ENCODE measurements at regions not wholly inside any gene's neighbourhood (a gene's known extent, or its start where the extent isn't known, plus 50 kb on each side); places are given as distances from the start of the nearest gene placed in this dataset.

DNA sequence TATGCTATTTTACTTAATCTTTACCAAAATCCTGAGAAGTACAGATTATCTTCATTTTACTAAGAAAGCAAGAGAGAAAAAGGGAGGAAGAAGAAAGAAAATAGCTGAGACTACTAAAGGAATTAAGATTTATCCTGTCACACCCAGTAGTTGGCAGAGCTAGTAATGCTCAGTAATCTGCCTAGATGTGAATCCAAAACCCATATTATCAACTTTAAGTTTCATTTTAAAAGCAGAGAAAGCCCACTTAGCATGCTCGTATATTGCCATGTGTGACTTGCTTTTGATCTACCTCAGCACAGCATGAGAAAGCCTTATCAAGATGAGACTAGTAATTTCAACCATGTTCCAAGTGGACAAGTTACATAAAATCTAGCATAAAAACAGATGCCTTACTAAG, 451.5 kb downstream of the TENT5A start:
- no peaks in the 10 kb centered on the region for H3K4me1 ChIP-seq (ENCODE audit: low read length)
- H2AFZ ChIP-seq (ENCODE audit: low read depth, low read length), result no peak overlapping the region
- H3K9ac ChIP-seq (ENCODE audit: low read length), result no peak overlapping the region
- no peaks in the 10 kb centered on the region for H3K36me3 ChIP-seq (replicated peaks; ENCODE audit: low read depth, low read length)
- H3K4me2 ChIP-seq (ENCODE audit: low read length), result no peak overlapping the region
- H3K79me2 ChIP-seq (ENCODE audit: low read length), result no peaks in the 10 kb centered on the region
- H3K4me3 ChIP-seq (ENCODE audit: low read length), result no peak overlapping the region
- H4K20me1 ChIP-seq (ENCODE audit: insufficient read depth, low read length), result no peaks in the 10 kb centered on the region
- no peak overlapping the region for H3K27ac ChIP-seq (ENCODE audit: low read length)
- no peaks in the 10 kb centered on the region for H3K27me3 ChIP-seq (ENCODE audit: low read depth, low read length)
- TF ChIP-seq CTCF (IDR thresholded peaks at IDR 0.05; ENCODE audit: low read depth, low read length) (no peak), EZH2phosphoT487 (IDR thresholded peaks at IDR 0.05; ENCODE audit: low read depth) (no peak)
- H3K9me3 ChIP-seq (ENCODE audit: insufficient read depth, low read length), result no peaks in the 10 kb centered on the region

DNA sequence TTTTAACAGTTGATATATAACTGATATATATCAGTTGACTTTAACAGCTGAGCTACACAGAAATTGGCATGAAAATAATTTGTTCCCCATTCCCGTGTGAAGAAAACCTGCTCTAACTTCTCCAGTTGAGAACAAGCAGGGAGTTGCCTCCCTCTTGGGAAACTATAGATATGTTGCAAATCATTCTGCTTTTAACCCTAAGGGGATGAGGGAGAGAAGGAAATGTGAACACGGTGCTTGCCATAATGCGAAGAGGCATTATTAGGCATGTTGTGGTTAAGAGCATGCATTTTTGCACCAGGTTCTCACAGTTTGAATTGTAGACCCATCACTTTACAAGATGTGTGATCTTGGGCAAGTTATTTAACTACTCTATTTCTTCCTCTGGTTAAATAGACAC, 453.7 kb downstream of the TENT5A start:
- Histone ChIP-seq H3K27ac (ENCODE audit: low read length) (no peak overlapping the region), H3K4me2 (ENCODE audit: low read length) (no peak overlapping the region), H3K27me3 (ENCODE audit: low read depth, low read length) (no peaks in the 10 kb centered on the region), H3K4me3 (ENCODE audit: low read length) (no peak overlapping the region), H3K9ac (ENCODE audit: low read length) (no peak overlapping the region), H4K20me1 (ENCODE audit: insufficient read depth, low read length) (no peaks in the 10 kb centered on the region), H2AFZ (ENCODE audit: low read depth, low read length) (no peak overlapping the region), H3K9me3 (ENCODE audit: insufficient read depth, low read length) (no peaks in the 10 kb centered on the region), H3K36me3 (replicated peaks; ENCODE audit: low read depth, low read length) (no peaks in the 10 kb centered on the region), H3K79me2 (ENCODE audit: low read length) (no peaks in the 10 kb centered on the region), H3K4me1 (ENCODE audit: low read length) (no peaks in the 10 kb centered on the region)
- TF ChIP-seq CTCF (IDR thresholded peaks at IDR 0.05; ENCODE audit: low read depth, low read length) (no peak), EZH2phosphoT487 (IDR thresholded peaks at IDR 0.05; ENCODE audit: low read depth) (no peak)

DNA sequence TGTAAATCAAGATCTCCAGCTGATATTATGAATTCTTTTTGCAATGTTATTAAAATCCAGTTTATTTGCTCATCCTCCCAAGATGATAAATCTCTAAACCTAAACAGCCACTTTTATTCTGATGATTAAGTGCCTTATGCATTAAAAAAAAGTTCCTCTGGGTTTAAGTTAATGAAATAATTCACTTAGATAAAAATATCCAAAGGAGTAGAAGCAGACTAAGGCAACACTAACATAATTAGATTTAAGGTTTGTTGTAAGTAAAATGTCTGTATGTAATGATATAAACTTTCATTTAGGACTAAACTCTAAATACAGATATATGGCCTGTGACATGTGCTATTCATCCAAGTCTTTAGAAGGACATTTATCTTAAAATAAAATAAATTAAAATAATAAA, 457.2 kb downstream of the TENT5A start:
- no peak overlapping the region for H3K9ac ChIP-seq (ENCODE audit: low read length)
- no peaks in the 10 kb centered on the region for H3K27me3 ChIP-seq (ENCODE audit: low read depth, low read length)
- H3K9me3 ChIP-seq (ENCODE audit: insufficient read depth, low read length), result no peaks in the 10 kb centered on the region
- no peaks in the 10 kb centered on the region for H3K79me2 ChIP-seq (ENCODE audit: low read length)
- TF ChIP-seq EZH2phosphoT487 (IDR thresholded peaks at IDR 0.05; ENCODE audit: low read depth) (no peak), CTCF (IDR thresholded peaks at IDR 0.05; ENCODE audit: low read depth, low read length) (no peak)
- no peak overlapping the region for H3K4me3 ChIP-seq (ENCODE audit: low read length)
- no peaks in the 10 kb centered on the region for H3K4me1 ChIP-seq (ENCODE audit: low read length)
- H2AFZ ChIP-seq (ENCODE audit: low read depth, low read length), result no peak overlapping the region
- no peaks in the 10 kb centered on the region for H3K36me3 ChIP-seq (replicated peaks; ENCODE audit: low read depth, low read length)
- no peaks in the 10 kb centered on the region for H4K20me1 ChIP-seq (ENCODE audit: insufficient read depth, low read length)
- H3K4me2 ChIP-seq (ENCODE audit: low read length), result no peak overlapping the region
- H3K27ac ChIP-seq (ENCODE audit: low read length), result no peak overlapping the region

DNA sequence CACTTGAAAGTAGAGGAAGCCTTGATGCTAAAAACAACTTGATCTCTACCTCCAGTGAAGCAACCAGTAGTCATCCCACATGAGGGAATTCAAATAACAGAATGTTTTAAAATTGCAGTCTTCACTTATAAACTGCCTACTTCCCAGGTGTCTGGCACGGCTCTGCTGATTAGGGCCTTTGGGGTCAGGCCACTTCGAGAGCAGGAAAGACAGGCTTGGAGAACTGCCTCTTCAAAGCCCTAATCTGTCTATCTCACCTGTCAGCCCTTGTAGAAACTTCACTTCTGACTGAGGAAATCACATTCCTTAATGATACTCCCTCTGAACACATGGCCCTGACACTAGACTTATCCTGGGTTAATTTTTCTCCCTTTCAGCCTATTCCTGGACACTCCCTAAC, 458.6 kb downstream of the TENT5A start:
- Histone ChIP-seq H3K9me3 (ENCODE audit: insufficient read depth, low read length) (no peaks in the 10 kb centered on the region), H3K27ac (ENCODE audit: low read length) (no peak overlapping the region), H3K4me1 (ENCODE audit: low read length) (no peaks in the 10 kb centered on the region), H3K79me2 (ENCODE audit: low read length) (no peaks in the 10 kb centered on the region), H3K9ac (ENCODE audit: low read length) (no peak overlapping the region), H3K36me3 (replicated peaks; ENCODE audit: low read depth, low read length) (no peaks in the 10 kb centered on the region), H3K4me2 (ENCODE audit: low read length) (no peak overlapping the region), H3K4me3 (ENCODE audit: low read length) (no peak overlapping the region), H2AFZ (ENCODE audit: low read depth, low read length) (no peak overlapping the region), H3K27me3 (ENCODE audit: low read depth, low read length) (no peaks in the 10 kb centered on the region), H4K20me1 (ENCODE audit: insufficient read depth, low read length) (no peaks in the 10 kb centered on the region)
- TF ChIP-seq CTCF (IDR thresholded peaks at IDR 0.05; ENCODE audit: low read depth, low read length), result no peak
- TF ChIP-seq EZH2phosphoT487 (IDR thresholded peaks at IDR 0.05; ENCODE audit: low read depth), result no peak
